Panc1 (cell line): ENCODE measurements at regions not wholly inside any gene's neighbourhood (a gene's known extent, or its start where the extent isn't known, plus 50 kb on each side); places are given as distances from the start of the nearest gene placed in this dataset.

Source experiments
- ATAC-seq: fragments of 200-7000 bp; cut with Tn5 transposase; 2 replicates; pipeline ENCODE4 v1.9.1; 2020; ENCODE audit warnings: mild to moderate bottlenecking, moderate library complexity
- BruUV-seq: library from RNA; stranded (reverse); fragments of 400-500 nt; replicated peaks from 2 replicates; lab custom pipeline; 2021; lab: Mats Ljungman, UMichigan
- CTCF ChIA-PET: fragments of 300-600 bp; sonication (Branson Sonifier 250); formaldehyde crosslinking; loops from one replicate; lab custom pipeline; 2022; ENCODE audit warnings: antibody characterized with exemption; lab: Charles Lee
- POLR2A ChIA-PET: fragments of 300-600 bp; sonication (Branson Sonifier 250); formaldehyde crosslinking; loops from one replicate; lab custom pipeline; 2022; ENCODE audit warnings: antibody characterized with exemption; lab: Charles Lee
- DNase-seq: peaks from one replicate; pipeline ENCODE4 v3.0.0-alpha.2; 2010; ENCODE audit warnings: low read depth, low spot score
- H3K27ac ChIP-seq: 2 replicates; pipeline ENCODE4 v1.5.1; 2011; ENCODE audit warnings: mild to moderate bottlenecking, low read length, inconsistent platforms
- H3K27me3 ChIP-seq: fragments of 200-500 bp; sonication (Bioruptor generic); 2 replicates; pipeline ENCODE4 v1.6.0; 2014; ENCODE audit warnings: low read length, inconsistent platforms; ENCODE audit not compliant: control insufficient read depth, insufficient read depth
- H3K36me3 ChIP-seq: fragments of 200-500 bp; sonication (Bioruptor generic); 2 replicates; pipeline ENCODE4 v1.5.1; 2014; ENCODE audit warnings: inconsistent platforms, mild to moderate bottlenecking, low read length, moderate library complexity; ENCODE audit not compliant: control insufficient read depth, insufficient read depth
- H3K4me1 ChIP-seq: 2 replicates; pipeline ENCODE4 v1.5.1; 2011; ENCODE audit warnings: inconsistent platforms, mild to moderate bottlenecking, low read length, moderate library complexity; ENCODE audit not compliant: control insufficient read depth, insufficient read depth
- H3K4me3 ChIP-seq, 2 experiments: 2 replicates each; pipeline ENCODE4 v1.5.1; 2011 to 2012; ENCODE audit warnings: low read depth in 2 of 2, low read length in 2 of 2, mild to moderate bottlenecking in 2 of 2, inconsistent platforms in 1 of 2, moderate library complexity in 1 of 2
- H3K9me3 ChIP-seq: fragments of 200-500 bp; sonication (Bioruptor generic); 2 replicates; pipeline ENCODE4 v1.5.1; 2014; ENCODE audit warnings: low read depth, mild to moderate bottlenecking, inconsistent platforms, low read length, moderate library complexity; ENCODE audit not compliant: control insufficient read depth, insufficient read depth
- CTCF ChIP-seq: fragments of 450-650 bp; IDR thresholded peaks from 2 replicates; pipeline ENCODE4 v1.5.1; 2017; ENCODE audit warnings: mild to moderate bottlenecking
- POLR2AphosphoS5 ChIP-seq: IDR thresholded peaks from 2 replicates; pipeline ENCODE4 v1.6.1; 2012; ENCODE audit warnings: mild to moderate bottlenecking, low read depth, low read length, moderate library complexity
- REST ChIP-seq, 2 experiments: IDR thresholded peaks; 2 replicates each; pipeline ENCODE4 v1.6.1; 2011 to 2012; ENCODE audit warnings: low read depth in 2 of 2, control low read depth in 1 of 2, low read length in 1 of 2, mild to moderate bottlenecking in 1 of 2, moderate library complexity in 1 of 2; ENCODE audit not compliant: insufficient read depth in 1 of 2
- SIN3A ChIP-seq: IDR thresholded peaks from 2 replicates; pipeline ENCODE4 v1.6.1; 2012; ENCODE audit warnings: low read depth, mild to moderate bottlenecking, low read length, moderate library complexity, borderline replicate concordance; ENCODE audit not compliant: insufficient read depth
- TCF7L2 ChIP-seq: IDR thresholded peaks from 2 replicates; pipeline ENCODE4 v1.6.1; 2011; ENCODE audit warnings: mild to moderate bottlenecking, low read depth, low read length, inconsistent platforms
- in situ Hi-C: cut with HindIII; loops from 2 replicates; pipeline ENCODE4 v1.10.0; 2016; ENCODE audit warnings: low sequenced_read_pairs, low pct_unique_long_range_greater_than_20kb
- intact Hi-C: fragments of 100-400 bp; cut with micrococcal nuclease; formaldehyde crosslinking; loops from one replicate; pipeline ENCODE4 v1.10.0; 2022; ENCODE audit not compliant: unreplicated experiment

- POLR2A ChIA-PET, result no interaction called here
- TF ChIP-seq CTCF (no peak), SIN3A (no peak), POLR2AphosphoS5 (no peak), TCF7L2 (no peak), REST (IDR thresholded peaks at IDR 0.05; ENCODE audit: insufficient read depth in 1 of 2, low read depth in 2 of 2, low read length in 1 of 2) (no peak)
- Histone ChIP-seq H3K4me3 (no peak overlapping the region), H3K36me3 (no peaks in the 10 kb centered on the region), H3K9me3 (no peaks in the 10 kb centered on the region), H3K4me1 (no peaks in the 10 kb centered on the region), H3K27me3 (no peaks in the 10 kb centered on the region), H3K27ac (no peak overlapping the region)
- intact Hi-C loops (no loop called here), in situ Hi-C loops (no loop called here)
- ATAC-seq, result no peak
- CTCF ChIA-PET, result no interaction called here
- DNase-seq, result no peak
- no TSS peak for BruUV-seq
Observed at GRCh38 chr3:55190331-55190730, 262.5 kb upstream of the LRTM1 start.

- BruUV-seq, result no TSS peak
Observed at GRCh38 chr3:55189359-55189801, 261.5 kb upstream of the LRTM1 start.

More at GRCh38 chr3:55189359-55189801, 261.5 kb upstream of the LRTM1 start:
- no peaks in the 10 kb centered on the region for H3K9me3 ChIP-seq
- no peaks in the 10 kb centered on the region for H3K4me1 ChIP-seq
- no peak for ATAC-seq
- ChIA-PET CTCF (no interaction called here), POLR2A (no interaction called here)
- no peak overlapping the region for H3K27ac ChIP-seq
- TF ChIP-seq CTCF (no peak), TCF7L2 (no peak), SIN3A (no peak), POLR2AphosphoS5 (no peak), REST (IDR thresholded peaks at IDR 0.05; ENCODE audit: insufficient read depth in 1 of 2, low read depth in 2 of 2, low read length in 1 of 2) (no peak)
- no peak for DNase-seq
- no peaks in the 10 kb centered on the region for H3K27me3 ChIP-seq
- H3K36me3 ChIP-seq, result no peaks in the 10 kb centered on the region
- in situ Hi-C loops (no loop called here), intact Hi-C loops (no loop called here)
- no peak overlapping the region for H3K4me3 ChIP-seq
